OCI-LY7 (cell line): ENCODE measurements at regions not wholly inside any gene's neighbourhood (a gene's known extent, or its start where the extent isn't known, plus 50 kb on each side); places are given as distances from the start of the nearest gene placed in this dataset.

ENCODE experiments used
- BruUV-seq: library from RNA; stranded (reverse); fragments of 400-500 nt; replicated peaks from 2 replicates; lab custom pipeline; 2021; lab: Mats Ljungman, UMichigan
- CTCF ChIA-PET: fragments of 300-600 bp; sonication (Branson Sonifier 250); formaldehyde crosslinking; loops from one replicate; lab custom pipeline; 2022; ENCODE audit warnings: antibody characterized with exemption; ENCODE audit not compliant: unreplicated experiment; lab: Charles Lee
- POLR2A ChIA-PET: fragments of 300-600 bp; sonication (Branson Sonifier 250); formaldehyde crosslinking; loops from one replicate; lab custom pipeline; 2022; ENCODE audit warnings: antibody characterized with exemption; lab: Charles Lee
- DNase-seq: peaks from one replicate; pipeline ENCODE4 v3.0.0-alpha.2; 2015; ENCODE audit warnings: low spot score
- H2AFZ ChIP-seq: fragments of 200-600 bp; sonication (generic), shearing (Covaris generic); 2 replicates; pipeline ENCODE4 v1.6.1; 2014; ENCODE audit warnings: mild to moderate bottlenecking, antibody characterized with exemption, low read length, moderate library complexity
- H3K27ac ChIP-seq: fragments of 200-600 bp; sonication (generic); 2 replicates; pipeline ENCODE4 v1.5.1; 2014; ENCODE audit warnings: mixed run types, low read depth, mild to moderate bottlenecking, moderate library complexity, low read length, inconsistent platforms; ENCODE audit not compliant: poor library complexity, severe bottlenecking
- H3K36me3 ChIP-seq: fragments of 200-600 bp; sonication (generic); 2 replicates; pipeline ENCODE4 v1.6.1; 2014; ENCODE audit warnings: mild to moderate bottlenecking, antibody characterized with exemption, low read length, moderate library complexity, mixed read lengths; ENCODE audit not compliant: insufficient read depth
- H3K4me1 ChIP-seq: fragments of 200-600 bp; sonication (generic); 2 replicates; pipeline ENCODE4 v1.5.1; 2014; ENCODE audit warnings: mild to moderate bottlenecking, low read length; ENCODE audit not compliant: insufficient read depth, poor library complexity, severe bottlenecking
- H3K4me2 ChIP-seq: fragments of 200-600 bp; sonication (generic); 2 replicates; pipeline ENCODE4 v1.6.1; 2014; ENCODE audit warnings: mild to moderate bottlenecking, low read length
- H3K4me3 ChIP-seq: fragments of 200-600 bp; sonication (generic); 2 replicates; pipeline ENCODE4 v1.5.1; 2014; ENCODE audit warnings: mild to moderate bottlenecking, low read depth, low read length; ENCODE audit not compliant: poor library complexity, severe bottlenecking
- H3K79me2 ChIP-seq: fragments of 200-600 bp; sonication (generic); 2 replicates; pipeline ENCODE4 v1.6.1; 2016; ENCODE audit warnings: low read depth, mild to moderate bottlenecking, low read length, moderate library complexity, mixed read lengths; ENCODE audit not compliant: insufficient read depth
- H3K9me2 ChIP-seq: fragments of 200-600 bp; sonication (generic); 2 replicates; pipeline ENCODE4 v1.6.1; 2016; ENCODE audit warnings: mild to moderate bottlenecking, low read length, mixed read lengths; ENCODE audit not compliant: insufficient read depth
- H3K9me3 ChIP-seq: fragments of 200-600 bp; sonication (generic); 2 replicates; pipeline ENCODE4 v1.6.1; 2014; ENCODE audit warnings: mild to moderate bottlenecking, mixed run types, low read length, mixed read lengths
- H4K20me1 ChIP-seq: fragments of 200-600 bp; sonication (generic); 2 replicates; pipeline ENCODE4 v1.6.1; 2014; ENCODE audit warnings: mild to moderate bottlenecking, antibody characterized with exemption, low read length, moderate library complexity, mixed read lengths; ENCODE audit not compliant: insufficient read depth
- EZH2phosphoT487 ChIP-seq: fragments of 200-600 bp; sonication (generic); IDR thresholded peaks from 2 replicates; pipeline ENCODE4 v1.6.1; 2018; ENCODE audit warnings: low read depth, borderline replicate concordance, mild to moderate bottlenecking, mixed run types, antibody characterized with exemption, low read length, moderate library complexity, mixed read lengths
- intact Hi-C: fragments of 100-400 bp; cut with micrococcal nuclease; formaldehyde crosslinking; loops from one replicate; pipeline ENCODE4 v1.10.0; 2022; ENCODE audit not compliant: unreplicated experiment
- TF ChIP-seq, protein P1 (sequence below): fragments of 200-600 bp; sonication (generic); conservative IDR thresholded peaks from 2 replicates; pipeline ENCODE4 v1.5.1; 2014; ENCODE audit warnings: mild to moderate bottlenecking, antibody characterized with exemption, low read length, moderate library complexity, mixed read lengths

DNA sequence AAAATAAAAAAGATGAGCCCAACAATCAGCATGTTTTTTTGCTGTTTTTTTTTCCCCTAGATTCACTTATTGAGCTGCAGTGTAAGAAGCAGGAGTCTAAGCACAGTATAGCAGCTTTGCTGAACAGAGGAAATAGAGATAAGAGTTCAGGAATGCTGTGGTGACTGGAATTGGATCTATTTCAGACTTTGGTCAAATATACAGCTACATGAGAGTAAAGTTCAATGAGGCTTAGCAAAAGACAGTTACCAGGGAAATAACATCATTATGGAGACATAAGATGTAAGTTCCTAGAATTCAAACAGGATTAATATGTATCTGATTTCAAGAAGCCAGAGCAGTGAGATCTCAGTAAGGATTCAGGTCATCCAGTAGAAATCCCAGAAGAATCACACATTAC, 613.0 kb downstream of the RPS29 start:
- Histone ChIP-seq H3K27ac (no peak overlapping the region), H3K4me1 (no peaks in the 10 kb centered on the region), H3K4me3 (no peak overlapping the region), H4K20me1 (no peaks in the 10 kb centered on the region), H3K9me3 (no peaks in the 10 kb centered on the region), H3K4me2 (no peak overlapping the region), H3K36me3 (no peaks in the 10 kb centered on the region), H3K79me2 (no peaks in the 10 kb centered on the region), H2AFZ (no peak overlapping the region), H3K9me2 (no peaks in the 10 kb centered on the region)
- no TSS peak for BruUV-seq
- intact Hi-C loops: no loop called here
- no peak for DNase-seq
- POLR2A ChIA-PET: interaction anchor here (1.1 kb wide), 1 partner anchor 8 kb away, joined by 3 read pairs; no protein-coding TSS in a partner anchor
- TF ChIP-seq, protein P1, sequence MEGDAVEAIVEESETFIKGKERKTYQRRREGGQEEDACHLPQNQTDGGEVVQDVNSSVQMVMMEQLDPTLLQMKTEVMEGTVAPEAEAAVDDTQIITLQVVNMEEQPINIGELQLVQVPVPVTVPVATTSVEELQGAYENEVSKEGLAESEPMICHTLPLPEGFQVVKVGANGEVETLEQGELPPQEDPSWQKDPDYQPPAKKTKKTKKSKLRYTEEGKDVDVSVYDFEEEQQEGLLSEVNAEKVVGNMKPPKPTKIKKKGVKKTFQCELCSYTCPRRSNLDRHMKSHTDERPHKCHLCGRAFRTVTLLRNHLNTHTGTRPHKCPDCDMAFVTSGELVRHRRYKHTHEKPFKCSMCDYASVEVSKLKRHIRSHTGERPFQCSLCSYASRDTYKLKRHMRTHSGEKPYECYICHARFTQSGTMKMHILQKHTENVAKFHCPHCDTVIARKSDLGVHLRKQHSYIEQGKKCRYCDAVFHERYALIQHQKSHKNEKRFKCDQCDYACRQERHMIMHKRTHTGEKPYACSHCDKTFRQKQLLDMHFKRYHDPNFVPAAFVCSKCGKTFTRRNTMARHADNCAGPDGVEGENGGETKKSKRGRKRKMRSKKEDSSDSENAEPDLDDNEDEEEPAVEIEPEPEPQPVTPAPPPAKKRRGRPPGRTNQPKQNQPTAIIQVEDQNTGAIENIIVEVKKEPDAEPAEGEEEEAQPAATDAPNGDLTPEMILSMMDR: no peak
- TF ChIP-seq EZH2phosphoT487: no peak
- CTCF ChIA-PET: no interaction called here

DNA sequence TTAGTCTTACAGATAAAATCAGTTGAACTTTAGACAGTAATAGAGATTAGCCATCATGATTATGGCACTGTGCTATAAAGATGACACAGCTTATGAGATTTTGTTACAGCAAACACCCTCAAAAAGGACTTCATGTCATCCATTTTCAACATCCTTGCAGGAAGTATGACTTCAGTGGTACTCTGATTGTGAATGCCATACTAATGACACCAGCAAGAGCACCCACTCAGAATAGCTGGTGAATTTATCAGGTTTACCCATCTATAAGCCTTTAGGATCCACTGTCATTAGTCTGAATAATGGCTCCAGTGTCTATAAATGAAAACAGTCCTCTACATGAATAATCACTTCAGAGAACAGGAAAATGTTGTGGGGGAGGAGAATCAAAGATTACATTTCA, 615.2 kb downstream of the RPS29 start:
- ChIA-PET CTCF (no interaction called here), POLR2A (no interaction called here)
- Histone ChIP-seq H2AFZ (no peak overlapping the region), H3K9me3 (no peaks in the 10 kb centered on the region), H3K4me1 (no peaks in the 10 kb centered on the region), H3K79me2 (no peaks in the 10 kb centered on the region), H3K4me3 (no peak overlapping the region), H3K36me3 (no peaks in the 10 kb centered on the region), H3K27ac (no peak overlapping the region), H3K4me2 (no peak overlapping the region), H3K9me2 (no peaks in the 10 kb centered on the region), H4K20me1 (no peaks in the 10 kb centered on the region)
- TF ChIP-seq EZH2phosphoT487: no peak
- TF ChIP-seq, protein P1: no peak
- intact Hi-C loops: no loop called here
- no TSS peak for BruUV-seq
- DNase-seq: no peak

DNA sequence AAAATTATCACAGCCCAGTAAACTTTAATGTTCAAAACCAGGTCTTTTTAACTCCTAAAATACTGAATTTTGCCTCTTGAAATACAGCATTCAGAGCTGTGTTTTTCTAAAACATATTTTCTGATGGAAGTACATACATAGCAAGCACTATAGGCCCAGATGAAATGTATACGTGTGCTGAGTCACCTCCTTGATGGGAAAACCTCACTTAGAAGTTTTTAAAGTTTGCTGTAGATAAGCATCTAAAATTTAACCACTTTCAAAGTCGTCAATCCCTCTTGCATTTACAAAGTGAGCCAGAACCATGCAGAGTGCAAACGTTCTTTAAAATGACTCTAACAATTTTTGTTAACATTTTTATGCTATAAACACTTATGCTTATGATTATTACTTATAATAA, 618.8 kb downstream of the RPS29 start:
- no peak for DNase-seq
- H3K79me2 ChIP-seq: no peaks in the 10 kb centered on the region
- BruUV-seq: no TSS peak
- no peaks in the 10 kb centered on the region for H3K9me3 ChIP-seq
- H3K36me3 ChIP-seq: no peaks in the 10 kb centered on the region
- TF ChIP-seq, protein P1: no peak
- no peak for TF ChIP-seq EZH2phosphoT487
- intact Hi-C loops: no loop called here
- no peak overlapping the region for H3K4me2 ChIP-seq
- ChIA-PET CTCF (no interaction called here), POLR2A (no interaction called here)
- no peak overlapping the region for H2AFZ ChIP-seq
- no peaks in the 10 kb centered on the region for H3K9me2 ChIP-seq
- no peak overlapping the region for H3K4me3 ChIP-seq
- no peaks in the 10 kb centered on the region for H4K20me1 ChIP-seq
- no peaks in the 10 kb centered on the region for H3K4me1 ChIP-seq
- H3K27ac ChIP-seq: no peak overlapping the region
